ENCODE measurements at regions not wholly inside any gene's neighbourhood (a gene's known extent, or its start where the extent isn't known, plus 50 kb on each side); places are given as distances from the start of the nearest gene placed in this dataset.

DNA sequence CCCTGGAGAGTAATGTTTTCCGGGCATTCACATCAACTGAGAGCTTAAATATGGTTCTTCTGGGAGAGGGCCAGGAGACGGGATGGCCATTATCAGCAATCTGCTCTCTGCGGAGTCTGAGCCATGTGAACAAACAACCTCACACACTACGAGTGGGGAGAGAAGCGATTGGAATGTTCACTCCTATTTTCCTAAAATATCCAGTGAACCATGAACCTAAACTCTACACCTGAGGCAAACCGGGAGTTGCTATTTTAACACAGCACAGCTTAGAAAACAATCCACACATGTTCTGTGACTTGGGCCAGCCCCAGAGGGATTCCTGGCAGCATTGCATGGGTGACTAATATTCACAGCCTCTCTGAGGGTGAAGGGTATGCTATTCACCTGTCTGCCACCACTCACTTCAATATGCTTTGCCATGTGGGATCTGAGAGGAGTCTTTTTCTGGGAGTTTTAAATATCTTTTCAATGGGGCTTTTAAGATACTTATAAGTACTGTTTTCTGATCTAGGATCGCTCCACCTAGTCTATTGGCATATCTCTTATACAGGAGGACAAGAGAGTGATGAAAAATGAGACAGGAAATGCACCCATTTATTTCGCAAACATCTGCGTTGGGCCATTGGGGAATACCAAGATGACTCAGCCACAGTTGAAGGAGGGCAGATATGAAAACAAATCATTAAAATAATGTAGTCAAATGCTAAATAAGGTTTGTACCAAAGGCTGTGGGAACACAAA, 72.6 kb upstream of the SERP2 start (continued):
- no peak for TF ChIP-seq CHD7 (IDR thresholded peaks at IDR 0.05; ENCODE audit: insufficient replicate concordance, low read length)
- TF ChIP-seq POU5F1 (IDR thresholded peaks at IDR 0.05; ENCODE audit: low read depth, low read length) = no peak
- TF ChIP-seq FOSL1 (IDR thresholded peaks at IDR 0.05; ENCODE audit: insufficient read depth, low read depth, low read length) = no peak
- TF ChIP-seq ATF3 (IDR thresholded peaks at IDR 0.05; ENCODE audit: insufficient read depth, low read depth, low read length) = no peak
- TF ChIP-seq BRCA1 (IDR thresholded peaks at IDR 0.05; ENCODE audit: low read depth, low read length) = no peak
- no peak for TF ChIP-seq GABPA (IDR thresholded peaks at IDR 0.05; ENCODE audit: borderline replicate concordance, insufficient read depth, low read length)
- no peak for TF ChIP-seq ASH2L (IDR thresholded peaks at IDR 0.05; ENCODE audit: low read length)
- TF ChIP-seq SAP30 (IDR thresholded peaks at IDR 0.05; ENCODE audit: insufficient read depth, insufficient replicate concordance, low read length) = no peak
- TF ChIP-seq, protein P1, sequence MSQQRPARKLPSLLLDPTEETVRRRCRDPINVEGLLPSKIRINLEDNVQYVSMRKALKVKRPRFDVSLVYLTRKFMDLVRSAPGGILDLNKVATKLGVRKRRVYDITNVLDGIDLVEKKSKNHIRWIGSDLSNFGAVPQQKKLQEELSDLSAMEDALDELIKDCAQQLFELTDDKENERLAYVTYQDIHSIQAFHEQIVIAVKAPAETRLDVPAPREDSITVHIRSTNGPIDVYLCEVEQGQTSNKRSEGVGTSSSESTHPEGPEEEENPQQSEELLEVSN (IDR thresholded peaks at IDR 0.05) = no peak
